CD14-positive monocyte (primary cell): ENCODE measurements at regions not wholly inside any gene's neighbourhood (a gene's known extent, or its start where the extent isn't known, plus 50 kb on each side); places are given as distances from the start of the nearest gene placed in this dataset.

Experiments
- DNase-seq, 3 donors: peaks; one replicate each; pipeline ENCODE4 v3.0.0-alpha.2; 2011 to 2022
- H2AFZ ChIP-seq: 2 replicates; pipeline ENCODE4 v1.6.0; 2012; ENCODE audit warnings: mild to moderate bottlenecking, low read depth, low read length, inconsistent platforms; ENCODE audit not compliant: insufficient read depth, poor library complexity, severe bottlenecking
- H3K27ac ChIP-seq, 2 donors: 1 replicate in 1 of 2; 2 replicates in 1 of 2; pipeline ENCODE4 v1.5.1; 2012 to 2013; ENCODE audit warnings: low read length in 2 of 2, control low read depth in 1 of 2, inconsistent platforms in 1 of 2, low read depth in 1 of 2, mild to moderate bottlenecking in 1 of 2
- H3K27me3 ChIP-seq, 2 donors: one replicate each; pipeline versions ENCODE4 v1.6.0 to v1.6.1; 2011 to 2013; ENCODE audit warnings: low read length in 2 of 2; ENCODE audit not compliant: control insufficient read depth in 2 of 2, insufficient read depth in 2 of 2
- H3K36me3 ChIP-seq, 2 donors: replicated peaks in 1 of 2; 1 replicate in 1 of 2; 2 replicates in 1 of 2; pipeline versions ENCODE4 v1.5.1 to v1.6.1; 2012 to 2013; ENCODE audit warnings: low read length in 2 of 2, control low read depth in 1 of 2, inconsistent platforms in 1 of 2, mild to moderate bottlenecking in 1 of 2; ENCODE audit not compliant: insufficient read depth in 2 of 2, control insufficient read depth in 1 of 2
- H3K4me1 ChIP-seq, 2 donors: 1 replicate in 1 of 2; 2 replicates in 1 of 2; pipeline versions ENCODE4 v1.5.1 to v1.6.1; 2012 to 2013; ENCODE audit warnings: low read length in 2 of 2, control low read depth in 1 of 2, inconsistent platforms in 1 of 2, mild to moderate bottlenecking in 1 of 2, moderate library complexity in 1 of 2; ENCODE audit not compliant: insufficient read depth in 2 of 2, control insufficient read depth in 1 of 2
- H3K4me2 ChIP-seq: replicated peaks from 2 replicates; pipeline ENCODE3; 2012; ENCODE audit warnings: low read length, moderate library complexity, mild to moderate bottlenecking; ENCODE audit not compliant: poor library complexity, severe bottlenecking; ENCODE audit errors: extremely low read depth
- H3K4me3 ChIP-seq, 3 experiments: fragments of 200-600 bp in 1 of 3; sonication (generic) in 1 of 3; replicated peaks in 1 of 3; 1 replicate in 2 of 3; 2 replicates in 1 of 3; pipeline ENCODE4 v1.5.1; 2011 to 2013; ENCODE audit warnings: low read length in 3 of 3, mild to moderate bottlenecking in 3 of 3, control low read depth in 2 of 3, low read depth in 2 of 3, inconsistent platforms in 1 of 3, moderate library complexity in 1 of 3
- H3K79me2 ChIP-seq: 2 replicates; pipeline ENCODE4 v1.6.0; 2012; ENCODE audit warnings: mild to moderate bottlenecking, control low read depth, inconsistent platforms, low read length, moderate library complexity; ENCODE audit not compliant: insufficient read depth
- H3K9ac ChIP-seq: 2 replicates; pipeline ENCODE4 v1.6.0; 2017; ENCODE audit warnings: low read length, mild to moderate bottlenecking; ENCODE audit not compliant: insufficient read depth, poor library complexity, severe bottlenecking
- H3K9me3 ChIP-seq, 2 donors: replicated peaks in 1 of 2; 1 replicate in 1 of 2; 2 replicates in 1 of 2; pipeline versions ENCODE4 v1.5.1 to v1.6.1; 2012 to 2013; ENCODE audit warnings: low read length in 2 of 2, control low read depth in 1 of 2; ENCODE audit not compliant: control insufficient read depth in 1 of 2, insufficient read depth in 1 of 2
- H4K20me1 ChIP-seq: 2 replicates; pipeline ENCODE4 v1.6.0; 2012; ENCODE audit warnings: mild to moderate bottlenecking, low read length, control low read depth, moderate library complexity; ENCODE audit not compliant: insufficient read depth
- H3K27ac Mint-ChIP-seq, 7 donors: one replicate each; pipeline ENCODE4 v1.8.0; 2020; ENCODE audit warnings: mild to moderate bottlenecking in 7 of 7, mixed read lengths in 7 of 7, moderate library complexity in 6 of 7, inconsistent platforms in 2 of 7
- H3K27me3 Mint-ChIP-seq, 3 donors: one replicate each; pipeline ENCODE4 v1.8.0; 2021 to 2022; ENCODE audit warnings: low read depth in 3 of 3, mild to moderate bottlenecking in 3 of 3, mixed read lengths in 3 of 3, moderate library complexity in 3 of 3, inconsistent platforms in 1 of 3
- H3K36me3 Mint-ChIP-seq, 2 donors: one replicate each; pipeline ENCODE4 v1.8.0; 2020; ENCODE audit warnings: mixed read lengths in 2 of 2, inconsistent platforms in 1 of 2, mild to moderate bottlenecking in 1 of 2
- H3K4me1 Mint-ChIP-seq: one replicate; pipeline ENCODE4 v1.8.0; 2020; ENCODE audit warnings: mild to moderate bottlenecking, mixed read lengths
- H3K4me3 Mint-ChIP-seq, 2 donors: one replicate each; pipeline ENCODE4 v1.8.0; 2020; ENCODE audit warnings: mild to moderate bottlenecking in 2 of 2, mixed read lengths in 2 of 2, moderate library complexity in 1 of 2
- H3K9me3 Mint-ChIP-seq, 7 donors: one replicate each; pipeline ENCODE4 v1.8.0; 2020 to 2022; ENCODE audit warnings: mixed read lengths in 7 of 7, mild to moderate bottlenecking in 6 of 7, moderate library complexity in 6 of 7, inconsistent platforms in 2 of 7
- CTCF ChIP-seq: fragments of 200-600 bp; IDR thresholded peaks from one replicate; pipeline ENCODE4 v1.8.0; 2022; ENCODE audit warnings: antibody characterized with exemption, mild to moderate bottlenecking
- WGBS: methylation state at CpG from one replicate; pipeline ENCODE4 v1.1.5; 2013; ENCODE audit warnings: missing lambda C conversion rate; ENCODE audit not compliant: insufficient coverage; 5-methylcytosine and 5-hydroxymethylcytosine counted together
- intact Hi-C, 2 donors: fragments of 100-400 bp; cut with micrococcal nuclease; formaldehyde crosslinking; loops; one replicate each; pipeline versions ENCODE4 v1.15.0 to v1.15.1; 2023

- H3K27me3 ChIP-seq = no peaks in the 10 kb centered on the region
- H4K20me1 ChIP-seq = no peaks in the 10 kb centered on the region
- H3K9me3 ChIP-seq = no peaks in the 10 kb centered on the region
- no CpG with 5 or more reads among the region's 1 CpG for WGBS
- no peak overlapping the region for H3K4me3 ChIP-seq
- Mint-ChIP-seq H3K27ac (no peak overlapping the region), H3K36me3 (no peaks in the 10 kb centered on the region), H3K27me3 (peaks cover 0 to 3% (median 0%) of the 10 kb centered on the region in 3 donors), H3K4me1 (no peaks in the 10 kb centered on the region), H3K4me3 (no peak overlapping the region), H3K9me3 (peaks cover 0 to 2% (median 0%) of the 10 kb centered on the region in 7 donors)
- H3K36me3 ChIP-seq = no peaks in the 10 kb centered on the region
- no peak for TF ChIP-seq CTCF
- intact Hi-C loops = no loop called here
- no peaks in the 10 kb centered on the region for H3K4me1 ChIP-seq
- H3K79me2 ChIP-seq = no peaks in the 10 kb centered on the region
- H3K9ac ChIP-seq = no peak overlapping the region
- H2AFZ ChIP-seq = no peak overlapping the region
- H3K4me2 ChIP-seq = no peak overlapping the region
- no peak for DNase-seq
- H3K27ac ChIP-seq = no peak overlapping the region
Observed at GRCh38 chr4:100852326-100852725, 334.5 kb upstream of the EMCN start.

- no peaks in the 10 kb centered on the region for H3K36me3 ChIP-seq
- H3K27me3 ChIP-seq = no peaks in the 10 kb centered on the region
- H3K9me3 ChIP-seq = no peaks in the 10 kb centered on the region
- Mint-ChIP-seq H3K9me3 (peaks cover 0 to 2% (median 0%) of the 10 kb centered on the region in 7 donors), H3K4me3 (no peak overlapping the region), H3K36me3 (no peaks in the 10 kb centered on the region), H3K27ac (no peak overlapping the region), H3K27me3 (peaks cover 0 to 3% (median 0%) of the 10 kb centered on the region in 3 donors), H3K4me1 (no peaks in the 10 kb centered on the region)
- no peaks in the 10 kb centered on the region for H4K20me1 ChIP-seq
- H3K4me2 ChIP-seq = no peak overlapping the region
- intact Hi-C loops = no loop called here
- H3K9ac ChIP-seq = no peak overlapping the region
- DNase-seq = no peak
- no peak overlapping the region for H3K27ac ChIP-seq
- H3K4me1 ChIP-seq = no peaks in the 10 kb centered on the region
- H3K79me2 ChIP-seq = no peaks in the 10 kb centered on the region
- H2AFZ ChIP-seq = no peak overlapping the region
- no peak overlapping the region for H3K4me3 ChIP-seq
- 79% methylated on average over 3 of the region's 3 CpGs for WGBS
- TF ChIP-seq CTCF = no peak
Observed at GRCh38 chr4:100849319-100849718, 331.5 kb upstream of the EMCN start.
